ENCODE measurements at regions not wholly inside any gene's neighbourhood (a gene's known extent, or its start where the extent isn't known, plus 50 kb on each side); places are given as distances from the start of the nearest gene placed in this dataset.

DNA sequence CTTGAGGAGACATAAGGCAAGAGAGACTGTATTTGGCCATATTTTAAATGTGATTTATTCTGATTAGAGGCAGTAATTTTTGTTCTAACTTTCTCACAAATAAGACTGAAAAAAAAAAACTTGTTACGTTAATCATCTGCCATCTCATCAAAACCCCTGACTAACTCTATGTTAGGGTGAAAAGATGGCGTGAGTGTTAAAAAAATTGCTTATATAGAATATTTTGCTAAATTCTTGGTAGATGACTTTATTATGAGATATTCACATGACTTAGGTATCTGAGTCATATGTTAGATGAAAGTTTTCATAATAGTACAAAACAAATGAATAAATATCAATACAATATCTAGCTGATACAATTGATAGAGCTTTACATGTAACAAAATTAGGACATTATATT, 1508.7 kb upstream of the TMEFF2 start:
- TF ChIP-seq, protein P1, sequence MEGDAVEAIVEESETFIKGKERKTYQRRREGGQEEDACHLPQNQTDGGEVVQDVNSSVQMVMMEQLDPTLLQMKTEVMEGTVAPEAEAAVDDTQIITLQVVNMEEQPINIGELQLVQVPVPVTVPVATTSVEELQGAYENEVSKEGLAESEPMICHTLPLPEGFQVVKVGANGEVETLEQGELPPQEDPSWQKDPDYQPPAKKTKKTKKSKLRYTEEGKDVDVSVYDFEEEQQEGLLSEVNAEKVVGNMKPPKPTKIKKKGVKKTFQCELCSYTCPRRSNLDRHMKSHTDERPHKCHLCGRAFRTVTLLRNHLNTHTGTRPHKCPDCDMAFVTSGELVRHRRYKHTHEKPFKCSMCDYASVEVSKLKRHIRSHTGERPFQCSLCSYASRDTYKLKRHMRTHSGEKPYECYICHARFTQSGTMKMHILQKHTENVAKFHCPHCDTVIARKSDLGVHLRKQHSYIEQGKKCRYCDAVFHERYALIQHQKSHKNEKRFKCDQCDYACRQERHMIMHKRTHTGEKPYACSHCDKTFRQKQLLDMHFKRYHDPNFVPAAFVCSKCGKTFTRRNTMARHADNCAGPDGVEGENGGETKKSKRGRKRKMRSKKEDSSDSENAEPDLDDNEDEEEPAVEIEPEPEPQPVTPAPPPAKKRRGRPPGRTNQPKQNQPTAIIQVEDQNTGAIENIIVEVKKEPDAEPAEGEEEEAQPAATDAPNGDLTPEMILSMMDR (IDR thresholded peaks at IDR 0.05; ENCODE audit: insufficient read depth, low read depth, low read length): no peak
- no peak for TF ChIP-seq EZH2 (IDR thresholded peaks at IDR 0.05; ENCODE audit: insufficient read depth, low read length)
